HFFc6 (cell line): ENCODE measurements at regions not wholly inside any gene's neighbourhood (a gene's known extent, or its start where the extent isn't known, plus 50 kb on each side); places are given as distances from the start of the nearest gene placed in this dataset.

Source experiments
- DNase-seq: peaks from one replicate; pipeline ENCODE4 v3.0.0-alpha.2; 2018
- H3K27ac Mint-ChIP-seq: 2 replicates; pipeline ENCODE4 v1.8.0; 2020; ENCODE audit warnings: mild to moderate bottlenecking, mixed read lengths
- H3K27me3 Mint-ChIP-seq: 2 replicates; pipeline ENCODE4 v1.8.0; 2021; ENCODE audit warnings: mild to moderate bottlenecking, moderate library complexity, mixed read lengths; ENCODE audit not compliant: insufficient read depth
- H3K36me3 Mint-ChIP-seq: 2 replicates; pipeline ENCODE4 v1.8.0; 2021; ENCODE audit warnings: low read depth, mixed read lengths
- H3K4me1 Mint-ChIP-seq: 2 replicates; pipeline ENCODE4 v1.8.0; 2020; ENCODE audit warnings: low read depth, mixed read lengths
- H3K4me3 Mint-ChIP-seq: 2 replicates; pipeline ENCODE4 v1.8.0; 2020; ENCODE audit warnings: mild to moderate bottlenecking, moderate library complexity, mixed read lengths
- H3K9me3 Mint-ChIP-seq: 2 replicates; pipeline ENCODE4 v1.8.0; 2020; ENCODE audit warnings: mild to moderate bottlenecking, mixed read lengths
- TF ChIP-seq, protein P1 (sequence below): fragments of 200-600 bp; sonication (generic); IDR thresholded peaks from 2 replicates; pipeline ENCODE4 v1.5.0; 2021; ENCODE audit warnings: antibody characterized with exemption, mild to moderate bottlenecking

DNA sequence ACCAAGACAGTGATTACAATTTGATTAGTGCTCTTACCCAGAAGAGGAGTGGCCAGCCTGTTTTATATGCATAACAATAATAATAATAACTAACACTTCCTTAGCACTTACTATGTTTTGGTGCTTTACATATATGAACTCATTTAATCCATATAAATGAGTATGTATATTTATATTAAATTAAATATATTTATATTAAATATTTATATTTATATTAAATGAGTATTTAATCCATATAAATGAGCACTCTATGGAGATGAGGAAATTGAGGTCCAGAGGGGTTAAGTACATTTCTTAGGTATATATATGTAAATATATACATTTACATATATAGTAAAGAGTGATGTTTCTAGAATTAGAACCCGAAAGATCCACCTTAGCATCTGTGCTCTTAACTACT is 673.9 kb upstream of the ACVR2A start:
- Mint-ChIP-seq H3K27me3 (no peaks in the 10 kb centered on the region), H3K27ac (no peak overlapping the region), H3K4me3 (no peak overlapping the region), H3K9me3 (peaks cover 35% of the 10 kb centered on the region), H3K36me3 (no peaks in the 10 kb centered on the region), H3K4me1 (no peaks in the 10 kb centered on the region)
- DNase-seq, result no peak
- TF ChIP-seq, protein P1, sequence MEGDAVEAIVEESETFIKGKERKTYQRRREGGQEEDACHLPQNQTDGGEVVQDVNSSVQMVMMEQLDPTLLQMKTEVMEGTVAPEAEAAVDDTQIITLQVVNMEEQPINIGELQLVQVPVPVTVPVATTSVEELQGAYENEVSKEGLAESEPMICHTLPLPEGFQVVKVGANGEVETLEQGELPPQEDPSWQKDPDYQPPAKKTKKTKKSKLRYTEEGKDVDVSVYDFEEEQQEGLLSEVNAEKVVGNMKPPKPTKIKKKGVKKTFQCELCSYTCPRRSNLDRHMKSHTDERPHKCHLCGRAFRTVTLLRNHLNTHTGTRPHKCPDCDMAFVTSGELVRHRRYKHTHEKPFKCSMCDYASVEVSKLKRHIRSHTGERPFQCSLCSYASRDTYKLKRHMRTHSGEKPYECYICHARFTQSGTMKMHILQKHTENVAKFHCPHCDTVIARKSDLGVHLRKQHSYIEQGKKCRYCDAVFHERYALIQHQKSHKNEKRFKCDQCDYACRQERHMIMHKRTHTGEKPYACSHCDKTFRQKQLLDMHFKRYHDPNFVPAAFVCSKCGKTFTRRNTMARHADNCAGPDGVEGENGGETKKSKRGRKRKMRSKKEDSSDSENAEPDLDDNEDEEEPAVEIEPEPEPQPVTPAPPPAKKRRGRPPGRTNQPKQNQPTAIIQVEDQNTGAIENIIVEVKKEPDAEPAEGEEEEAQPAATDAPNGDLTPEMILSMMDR, result no peak

DNA sequence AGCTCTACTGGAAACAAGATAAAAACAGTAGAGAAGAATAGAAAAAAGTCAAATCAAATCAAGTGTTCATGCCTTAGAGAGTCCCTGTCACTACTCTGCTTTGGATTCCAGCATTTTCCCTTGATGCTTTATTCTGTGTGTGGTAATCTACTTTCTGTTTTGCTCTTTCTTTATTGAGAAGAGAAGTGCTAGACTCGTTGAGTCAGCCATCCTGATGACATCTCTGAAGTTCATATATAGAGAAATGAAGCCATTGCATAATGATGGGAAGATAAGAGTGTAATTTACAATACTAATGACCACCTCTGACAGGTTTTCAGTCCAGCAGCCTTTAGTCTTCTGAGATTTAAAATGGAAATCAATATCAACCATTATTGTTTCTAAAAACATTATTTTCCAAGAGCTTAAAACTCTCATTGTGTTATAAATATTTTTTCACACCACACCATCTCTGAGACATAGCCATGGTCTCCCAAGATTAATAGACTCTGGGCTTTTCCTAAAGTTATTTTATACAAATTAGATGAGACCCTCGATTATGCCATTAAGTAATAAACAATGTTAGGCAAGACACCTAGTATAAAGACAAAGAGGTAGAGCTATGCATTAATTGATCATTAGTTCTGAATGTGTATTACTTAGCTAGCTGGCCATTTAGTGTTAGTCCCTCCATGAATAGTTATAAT is 679.0 kb upstream of the ACVR2A start:
- Mint-ChIP-seq H3K9me3 (peaks cover 41% of the 10 kb centered on the region), H3K27ac (no peak overlapping the region), H3K4me1 (no peaks in the 10 kb centered on the region), H3K4me3 (no peak overlapping the region), H3K27me3 (no peaks in the 10 kb centered on the region), H3K36me3 (no peaks in the 10 kb centered on the region)
- DNase-seq, result no peak
- TF ChIP-seq, protein P1, result no peak

DNA sequence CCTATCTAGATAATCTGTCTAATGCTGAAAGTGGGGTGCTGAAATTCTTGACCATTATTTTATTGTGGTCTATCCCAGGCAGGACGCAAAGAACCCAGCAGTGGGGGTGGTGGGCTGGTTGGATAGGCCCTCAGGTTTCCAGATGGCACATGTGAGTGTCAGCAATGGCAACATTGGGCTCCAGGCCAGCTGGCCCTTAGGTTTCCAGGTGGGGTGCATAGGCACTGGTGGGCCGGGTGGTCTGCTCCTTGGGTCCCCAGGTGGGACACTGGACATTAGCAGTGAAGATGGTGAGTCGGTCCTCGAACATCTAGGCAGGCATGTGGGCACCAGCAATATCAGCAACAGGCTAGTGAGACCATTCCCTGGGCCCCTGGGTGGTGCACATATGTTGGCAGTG is 680.3 kb upstream of the ACVR2A start:
- no peak overlapping the region for H3K27ac Mint-ChIP-seq
- no peak overlapping the region for H3K4me3 Mint-ChIP-seq
- H3K9me3 Mint-ChIP-seq, result peaks cover 41% of the 10 kb centered on the region
- no peaks in the 10 kb centered on the region for H3K4me1 Mint-ChIP-seq
- H3K36me3 Mint-ChIP-seq, result no peaks in the 10 kb centered on the region
- TF ChIP-seq, protein P1, result no peak
- H3K27me3 Mint-ChIP-seq, result no peaks in the 10 kb centered on the region
- no peak for DNase-seq

DNA sequence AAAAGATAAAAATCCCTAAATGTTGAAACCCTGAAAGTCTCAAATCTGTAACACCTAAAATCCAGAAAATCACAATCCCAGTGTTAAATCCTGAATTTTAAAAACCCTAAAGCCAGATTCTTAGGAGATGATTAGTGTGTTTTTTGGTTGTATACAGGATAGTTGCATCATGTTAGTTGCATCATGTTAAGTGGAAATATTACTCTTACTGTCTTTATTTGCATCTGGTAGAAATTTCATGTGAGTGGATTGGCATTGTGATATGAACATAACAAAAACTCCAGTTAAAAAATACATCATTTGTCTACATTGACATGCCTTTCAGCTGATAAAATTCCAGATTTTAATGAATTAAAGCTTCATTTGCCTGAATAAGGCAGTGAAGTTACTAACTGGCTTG is 683.1 kb upstream of the ACVR2A start:
- H3K36me3 Mint-ChIP-seq, result no peaks in the 10 kb centered on the region
- no peak for DNase-seq
- no peak overlapping the region for H3K27ac Mint-ChIP-seq
- H3K4me3 Mint-ChIP-seq, result no peak overlapping the region
- H3K4me1 Mint-ChIP-seq, result no peaks in the 10 kb centered on the region
- TF ChIP-seq, protein P1, result no peak
- peaks cover 2% of the 10 kb centered on the region; the same call in 1 of the 2 replicates for H3K27me3 Mint-ChIP-seq
- H3K9me3 Mint-ChIP-seq, result peaks cover 37% of the 10 kb centered on the region

DNA sequence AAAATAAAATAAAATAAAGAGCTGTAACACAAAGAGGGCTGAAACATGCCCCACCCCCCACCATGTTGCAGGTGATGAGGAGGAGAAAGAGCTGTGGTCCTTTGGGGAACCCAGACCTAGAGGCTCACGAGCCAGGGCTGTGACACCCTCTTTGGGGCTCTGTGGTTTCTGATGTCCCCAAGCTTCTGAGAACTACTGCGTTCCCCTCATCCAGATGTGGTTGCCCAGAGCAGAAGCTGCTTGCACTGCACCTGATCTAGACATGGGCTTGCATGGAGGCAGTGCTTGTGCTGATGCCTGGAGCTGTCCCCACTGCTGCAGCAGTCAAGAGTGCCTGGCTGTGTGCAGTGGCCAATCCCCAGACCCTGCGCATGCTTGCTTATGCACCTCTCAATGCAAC is 687.9 kb upstream of the ACVR2A start:
- no peak overlapping the region for H3K4me3 Mint-ChIP-seq
- TF ChIP-seq, protein P1, result no peak
- no peaks in the 10 kb centered on the region for H3K4me1 Mint-ChIP-seq
- H3K27ac Mint-ChIP-seq, result no peak overlapping the region
- H3K36me3 Mint-ChIP-seq, result no peaks in the 10 kb centered on the region
- no peak for DNase-seq
- H3K27me3 Mint-ChIP-seq, result peaks cover 2% of the 10 kb centered on the region; the same call in 1 of the 2 replicates
- H3K9me3 Mint-ChIP-seq, result peaks cover 40% of the 10 kb centered on the region
